Right ventricle myocardium superior (tissue), 1 donor: ENCODE measurements at regions not wholly inside any gene's neighbourhood (a gene's known extent, or its start where the extent isn't known, plus 50 kb on each side); places are given as distances from the start of the nearest gene placed in this dataset.
A peak's percentile ranks its signal among the peaks of the same experiment; 100 is the strongest.

Experiments
- ATAC-seq: fragments of 200-7000 bp; cut with Tn5 transposase; one replicate; pipeline ENCODE4 v1.9.1; 2020; ENCODE audit warnings: mild to moderate bottlenecking; ENCODE audit not compliant: poor library complexity
- DNase-seq: peaks from one replicate; pipeline ENCODE4 v3.0.0-alpha.2; 2020
- intact Hi-C: fragments of 100-400 bp; cut with DNase I; formaldehyde crosslinking; loops from one replicate; pipeline ENCODE4 v1.11.2; 2022
- donor health status: DM: no; HTN: yes; CAD: no; lungs with severe emphysema.

DNA sequence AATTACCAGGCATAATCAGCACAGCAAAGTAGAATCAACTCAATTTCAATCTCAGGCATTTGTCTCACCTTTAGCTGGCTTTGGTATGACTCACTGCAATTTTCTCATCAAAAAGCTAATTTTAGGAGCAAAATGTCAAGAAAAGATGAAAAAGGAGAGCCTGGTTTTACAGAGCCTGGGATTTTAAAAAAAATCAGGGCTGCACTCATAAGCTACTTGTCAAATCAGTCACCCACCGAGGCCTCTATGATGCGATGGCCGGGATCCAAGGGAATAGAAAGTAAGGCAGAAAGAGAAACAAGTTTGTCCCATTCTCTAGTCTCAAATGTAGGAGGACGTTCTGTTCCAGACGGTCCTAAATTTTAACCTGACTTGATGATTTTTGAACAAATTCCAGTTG, 170.9 kb downstream of the SOCS6 start:
- ATAC-seq = no peak
- no peak for DNase-seq
- intact Hi-C loops = no loop called here

DNA sequence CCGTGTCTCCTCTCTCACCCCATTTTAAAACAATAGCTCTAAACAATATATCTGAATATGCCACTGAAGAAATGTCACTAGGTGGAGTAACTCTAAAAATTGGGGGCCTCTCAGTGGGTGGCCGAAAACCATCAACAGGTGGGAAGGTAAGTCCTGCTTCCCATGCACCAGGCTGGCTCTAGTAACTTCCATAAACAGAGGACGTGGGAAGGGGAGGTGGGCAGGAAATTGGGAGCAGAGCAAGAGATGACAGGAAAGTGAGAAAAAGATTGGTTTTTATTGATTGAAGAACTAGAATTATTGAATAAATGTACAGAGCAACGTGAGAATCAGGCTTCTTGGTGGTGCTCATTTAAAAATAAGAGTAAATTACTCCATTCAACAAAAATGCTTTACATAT, 170.4 kb downstream of the SOCS6 start:
- intact Hi-C loops = no loop called here
- ATAC-seq = no peak
- DNase-seq = no peak

DNA sequence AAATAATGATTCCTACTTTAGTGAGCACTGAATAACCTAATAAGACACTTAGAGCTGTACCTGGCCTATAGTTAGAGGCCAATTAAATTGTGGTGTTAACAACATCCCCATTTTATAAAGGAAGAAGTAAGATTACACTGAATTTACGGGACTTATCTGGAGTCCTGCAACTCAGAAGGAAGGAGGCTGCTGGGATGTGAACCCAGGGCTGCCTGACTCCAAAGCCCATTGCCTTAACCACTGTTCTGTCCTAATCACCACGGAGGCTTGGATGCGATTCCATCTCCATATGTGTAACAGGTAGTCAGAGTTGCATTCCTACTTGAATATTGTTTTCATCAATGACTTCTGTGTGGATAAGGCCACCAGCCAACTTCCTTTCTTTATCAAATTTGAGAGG, 168.9 kb downstream of the SOCS6 start:
- ATAC-seq = no peak
- no peak for DNase-seq
- intact Hi-C loops = no loop called here

DNA sequence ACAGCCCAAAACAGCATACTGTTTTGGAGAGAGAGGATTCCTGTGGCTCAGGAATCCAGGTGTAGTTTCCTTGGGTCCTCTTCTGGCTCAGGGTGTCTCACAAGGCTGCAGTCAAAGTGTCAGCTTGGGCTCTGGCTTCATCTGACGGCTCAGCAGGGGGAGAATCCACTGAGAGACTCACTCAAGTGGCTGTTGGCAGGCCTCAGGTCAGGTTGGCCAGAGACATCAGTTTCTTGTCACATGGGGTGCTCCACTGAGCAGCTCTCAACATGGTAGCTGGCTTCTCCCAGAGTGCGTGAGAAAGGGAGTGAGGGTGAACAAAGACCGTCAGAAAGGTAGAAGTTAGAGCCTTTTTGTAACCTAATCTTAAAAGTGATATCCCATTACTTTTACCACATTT, 168.4 kb downstream of the SOCS6 start:
- DNase-seq = peak; percentile 40
- peak; percentile 34 for ATAC-seq
- intact Hi-C loops = no loop called here

DNA sequence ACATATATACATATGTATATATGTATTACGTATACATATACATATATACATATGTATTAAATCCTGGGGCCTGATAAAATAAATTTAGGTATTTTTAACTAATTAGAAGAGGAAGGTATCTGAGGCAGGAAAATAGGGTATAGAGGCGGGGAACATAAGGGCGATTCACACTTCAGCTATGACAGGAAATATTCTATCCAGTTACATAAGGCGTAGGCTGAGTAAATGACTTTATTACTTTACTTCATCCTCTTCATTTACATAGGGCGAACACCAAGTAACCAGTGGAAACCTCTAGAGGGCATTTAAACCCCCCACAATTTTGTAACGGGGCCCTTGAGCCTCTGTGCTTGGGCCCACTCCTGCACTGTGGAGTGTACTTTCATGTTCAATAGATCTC, 167.5 kb downstream of the SOCS6 start:
- intact Hi-C loops = no loop called here
- DNase-seq = no peak
- no peak for ATAC-seq

DNA sequence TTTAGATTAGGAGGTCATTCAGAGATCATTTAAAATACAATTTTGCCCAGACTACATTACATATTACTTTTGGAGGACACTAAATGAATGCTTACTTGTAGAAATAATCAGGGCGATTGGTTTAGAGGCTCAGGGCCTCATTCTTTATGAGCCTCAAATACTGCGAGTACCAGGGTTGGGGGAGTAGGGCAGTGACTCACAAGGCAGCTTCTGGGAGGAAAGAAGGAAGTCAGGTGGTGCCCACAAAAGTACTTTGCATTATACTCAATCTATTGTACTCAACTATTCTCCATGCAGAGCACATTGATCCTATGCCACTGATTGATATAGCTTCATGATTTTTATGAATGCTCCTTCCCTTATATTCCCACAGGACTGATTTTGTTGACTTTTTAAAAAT, 166.9 kb downstream of the SOCS6 start:
- no peak for DNase-seq
- intact Hi-C loops = no loop called here
- ATAC-seq = no peak

DNA sequence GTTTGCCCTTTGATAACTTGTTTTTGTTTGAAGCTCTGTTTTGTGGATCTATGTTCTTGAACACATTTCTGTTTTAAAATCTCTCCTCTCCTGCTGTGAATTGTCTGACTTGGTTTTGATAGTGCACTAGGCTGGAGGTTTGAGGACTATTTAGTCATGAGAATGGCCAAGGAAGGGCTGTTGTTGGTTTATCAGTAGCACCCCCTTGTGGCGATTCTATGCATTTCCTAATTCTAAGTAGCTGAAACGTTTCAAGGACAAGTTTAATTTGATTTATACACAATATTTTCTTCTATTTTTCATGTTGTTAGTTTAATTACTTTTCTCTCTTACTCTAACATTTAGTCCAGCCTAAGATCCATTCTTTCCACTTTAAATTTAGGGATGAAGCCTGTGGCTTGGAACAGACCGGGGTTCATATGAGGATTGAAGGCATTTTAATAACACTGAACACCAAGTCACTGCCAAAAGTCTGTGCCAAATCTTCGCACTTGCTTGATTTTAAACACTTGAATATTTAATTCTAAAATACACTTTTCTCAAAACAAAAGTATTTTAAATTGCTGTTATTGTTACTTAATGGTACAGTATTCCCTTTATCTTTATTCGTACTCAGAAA, 166.0 kb downstream of the SOCS6 start:
- DNase-seq (no peak), ATAC-seq (peak; percentile 51)
- intact Hi-C loops = no loop called here

DNA sequence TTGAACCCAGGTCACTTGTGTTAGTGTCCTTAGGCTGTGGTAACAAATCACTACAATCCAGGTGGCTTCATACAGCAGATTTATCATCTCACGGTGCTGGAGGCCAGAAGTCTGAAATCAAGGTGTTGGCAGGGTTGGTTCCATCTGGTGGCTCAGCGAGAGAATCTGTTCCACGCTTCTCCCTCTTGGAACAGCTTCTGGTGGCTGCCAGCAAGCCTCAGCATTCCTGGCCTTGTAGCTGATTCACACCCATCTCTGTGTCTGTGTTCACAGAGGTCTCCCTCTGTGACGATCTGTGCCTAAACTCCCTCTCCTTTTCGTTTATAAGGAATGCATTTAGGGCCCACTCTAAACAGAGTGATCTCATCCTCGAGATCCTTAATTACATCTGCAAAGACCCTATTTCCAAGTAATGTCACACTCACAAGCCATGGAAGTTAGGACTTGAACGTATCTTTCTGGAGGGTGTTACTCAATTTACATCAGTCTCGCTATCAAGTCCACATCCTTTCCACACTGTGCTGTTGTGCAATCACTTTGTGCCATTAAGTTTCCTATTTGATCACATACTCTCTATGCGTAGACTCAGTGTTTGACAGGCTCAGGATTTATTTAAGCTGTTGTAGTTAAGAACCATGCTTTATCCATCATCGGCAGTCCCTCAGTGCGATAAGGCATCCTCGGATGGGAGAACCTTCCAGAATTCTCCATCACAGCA, 164.4 kb downstream of the SOCS6 start:
- intact Hi-C loops = no loop called here
- DNase-seq = no peak
- ATAC-seq = no peak

DNA sequence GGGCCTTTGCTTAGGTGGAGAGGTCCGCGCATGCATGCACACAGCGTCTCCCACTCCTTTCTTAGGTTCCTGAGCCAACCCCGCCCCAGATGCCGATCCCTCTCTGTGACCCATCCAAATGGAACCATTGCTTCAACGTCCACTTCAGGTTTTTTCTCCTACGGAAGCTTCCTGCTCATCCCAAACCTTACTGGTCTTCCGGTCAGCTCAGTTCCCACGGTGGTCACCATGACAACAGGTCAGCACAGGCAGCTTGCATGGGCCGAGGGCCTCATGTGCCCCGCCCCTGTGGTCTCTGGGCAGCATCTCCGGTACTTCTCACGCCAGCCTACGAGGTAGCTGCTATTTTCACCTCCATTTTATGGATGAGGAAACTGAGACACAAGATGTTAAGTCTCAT, 163.7 kb downstream of the SOCS6 start:
- intact Hi-C loops = no loop called here
- DNase-seq (peak; percentile 31), ATAC-seq (no peak)

DNA sequence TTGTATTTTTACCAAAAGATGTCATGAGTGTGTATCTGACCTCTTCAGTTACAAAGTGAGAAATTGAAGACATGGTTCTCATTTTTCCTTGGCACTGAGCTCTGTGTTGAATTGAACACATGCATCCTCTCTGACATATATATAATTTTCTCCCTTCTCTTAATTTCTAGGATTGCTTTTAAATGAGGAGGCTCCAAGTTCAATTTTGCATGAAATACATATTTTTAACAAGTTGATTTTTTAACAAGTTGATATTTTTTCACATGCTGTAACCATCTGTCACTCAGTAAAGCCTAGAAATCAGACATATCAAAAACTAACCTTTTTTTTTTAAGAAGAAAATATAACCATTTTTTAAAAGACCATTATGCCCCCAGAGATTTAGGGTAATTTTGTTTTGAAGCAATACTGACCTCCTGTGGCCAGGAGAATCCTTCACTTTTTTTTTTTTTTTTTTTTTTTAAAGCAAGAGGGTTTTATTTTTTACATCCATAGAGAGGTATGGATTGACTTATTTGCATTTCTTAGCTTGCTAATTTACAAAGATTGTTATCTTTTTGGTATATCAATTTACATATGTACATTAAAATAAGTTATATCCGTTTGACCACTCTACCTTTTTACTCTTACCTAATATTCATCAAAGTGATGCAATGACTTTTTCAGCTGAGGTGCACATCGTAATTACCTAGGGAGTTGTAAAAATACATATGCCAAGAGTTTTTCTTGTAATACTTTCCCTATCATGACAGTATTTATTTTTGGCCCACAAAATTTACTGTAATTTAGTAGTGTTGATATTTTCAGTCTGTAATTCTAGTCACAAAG, 161.8 kb downstream of the SOCS6 start:
- ATAC-seq (no peak), DNase-seq (no peak)
- intact Hi-C loops = no loop called here

DNA sequence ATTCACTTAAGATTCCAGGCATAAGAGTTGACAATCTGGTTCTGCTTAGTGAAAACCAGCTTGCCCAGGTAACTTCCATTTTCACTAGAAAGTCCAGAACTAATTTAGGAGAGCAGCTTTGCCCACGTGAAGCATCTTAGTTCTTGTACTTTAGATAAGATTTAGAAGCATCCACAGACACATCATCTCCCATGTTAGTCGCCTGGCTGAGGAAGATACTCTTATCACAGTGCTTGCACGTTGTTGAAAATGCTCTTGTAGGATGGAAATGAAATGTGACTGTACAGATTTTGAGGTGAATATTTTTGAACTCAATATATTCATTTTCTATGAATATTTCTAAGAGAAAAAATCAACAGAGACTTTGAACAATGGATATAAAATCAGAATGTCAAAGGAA, 159.7 kb downstream of the SOCS6 start:
- intact Hi-C loops = no loop called here
- no peak for ATAC-seq
- no peak for DNase-seq

DNA sequence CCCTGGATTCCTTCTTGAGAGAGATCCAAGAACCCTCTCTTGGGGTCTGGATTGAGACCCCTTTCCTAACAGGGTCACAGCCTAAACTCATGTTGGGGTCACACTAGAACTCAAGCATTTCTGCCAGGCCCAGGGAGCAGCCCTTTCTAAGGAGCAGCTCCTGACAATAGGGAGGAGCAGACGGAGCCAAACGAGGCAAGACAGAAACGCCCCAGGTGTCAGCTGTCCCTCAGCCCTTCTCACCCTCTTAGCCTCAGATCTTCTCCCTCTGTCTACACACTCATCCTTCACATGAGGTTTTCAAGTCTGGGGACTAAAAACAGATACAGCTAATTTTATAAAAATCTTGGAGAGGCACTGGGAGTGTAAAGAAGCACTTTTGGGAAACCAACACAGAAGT, 157.2 kb downstream of the SOCS6 start:
- DNase-seq (no peak), ATAC-seq (no peak)
- intact Hi-C loops = no loop called here

DNA sequence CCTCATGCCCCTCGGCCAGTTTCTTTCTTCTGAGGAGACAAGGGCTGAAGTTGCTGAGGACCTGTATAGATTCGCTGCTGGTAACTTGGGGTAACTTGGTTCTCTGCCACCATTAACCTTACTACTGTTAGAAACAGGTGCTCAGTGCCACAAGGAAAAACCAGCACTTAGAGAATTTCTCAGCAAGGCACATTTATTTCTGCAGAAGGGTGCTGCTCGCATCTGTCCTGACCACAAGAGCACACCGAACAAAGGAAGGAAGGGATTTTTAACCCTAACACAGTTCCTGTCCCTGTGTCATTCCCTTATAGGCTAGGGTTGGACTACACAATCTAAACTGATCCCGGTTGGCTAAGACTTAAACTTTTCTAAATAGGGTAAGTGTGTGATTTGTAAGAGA, 154.1 kb downstream of the SOCS6 start:
- intact Hi-C loops = no loop called here
- DNase-seq (no peak), ATAC-seq (no peak)

DNA sequence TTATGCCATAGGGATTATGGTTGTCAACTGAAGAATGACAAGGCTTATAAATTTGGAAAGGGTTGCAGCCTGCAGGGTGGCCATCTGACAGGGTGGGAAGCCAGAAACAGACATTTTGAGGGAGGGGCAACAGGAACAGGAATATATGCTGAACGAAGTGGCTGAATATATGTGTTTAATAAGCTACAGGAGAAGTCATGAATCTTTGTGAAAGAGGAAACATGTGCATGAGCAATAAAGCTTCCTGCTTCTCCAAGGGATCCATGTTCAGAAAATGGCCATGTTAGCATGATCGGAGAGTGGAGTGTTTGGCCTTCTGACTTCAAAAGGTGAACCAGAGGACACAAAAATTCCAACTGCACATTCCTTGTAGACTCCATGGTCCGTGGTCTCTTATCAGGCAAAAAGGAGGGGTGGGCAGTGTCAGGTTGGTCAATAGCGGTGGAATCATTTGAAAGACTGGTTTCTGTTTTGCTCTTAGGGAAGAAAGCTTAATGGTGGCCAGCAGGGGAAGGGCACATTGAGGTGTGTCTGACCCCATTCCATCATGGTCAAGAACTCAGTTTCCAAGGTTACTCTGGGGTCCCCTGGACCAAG, 144.1 kb downstream of the SOCS6 start:
- no peak for ATAC-seq
- no peak for DNase-seq
- intact Hi-C loops = loop anchor here (5.0 kb wide), 1 partner anchor 236 kb away; no protein-coding TSS in a partner anchor

DNA sequence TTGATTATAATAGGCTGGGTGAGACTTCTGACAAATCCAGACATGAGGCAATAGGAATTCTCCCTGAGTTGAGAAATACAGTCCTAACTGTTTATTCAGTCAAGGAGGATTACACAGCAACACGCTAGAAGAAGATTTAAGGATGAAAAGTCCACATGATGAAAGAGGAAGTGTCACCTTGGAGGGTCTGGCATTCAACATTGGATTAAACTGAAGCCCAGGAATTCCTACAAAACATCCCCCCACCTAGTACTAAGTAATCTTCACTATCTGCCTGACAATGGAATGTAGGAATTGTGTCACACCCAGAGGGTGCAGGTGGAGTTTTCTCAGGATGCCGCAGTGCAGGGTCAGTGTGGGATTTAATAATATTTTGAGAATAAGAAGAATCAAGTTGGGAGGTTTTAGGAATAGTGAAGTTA, 142.4 kb downstream of the SOCS6 start:
- ATAC-seq = no peak
- DNase-seq = no peak
- intact Hi-C loops = loop anchor here (5.0 kb wide), 1 partner anchor 234 kb away; no protein-coding TSS in a partner anchor

DNA sequence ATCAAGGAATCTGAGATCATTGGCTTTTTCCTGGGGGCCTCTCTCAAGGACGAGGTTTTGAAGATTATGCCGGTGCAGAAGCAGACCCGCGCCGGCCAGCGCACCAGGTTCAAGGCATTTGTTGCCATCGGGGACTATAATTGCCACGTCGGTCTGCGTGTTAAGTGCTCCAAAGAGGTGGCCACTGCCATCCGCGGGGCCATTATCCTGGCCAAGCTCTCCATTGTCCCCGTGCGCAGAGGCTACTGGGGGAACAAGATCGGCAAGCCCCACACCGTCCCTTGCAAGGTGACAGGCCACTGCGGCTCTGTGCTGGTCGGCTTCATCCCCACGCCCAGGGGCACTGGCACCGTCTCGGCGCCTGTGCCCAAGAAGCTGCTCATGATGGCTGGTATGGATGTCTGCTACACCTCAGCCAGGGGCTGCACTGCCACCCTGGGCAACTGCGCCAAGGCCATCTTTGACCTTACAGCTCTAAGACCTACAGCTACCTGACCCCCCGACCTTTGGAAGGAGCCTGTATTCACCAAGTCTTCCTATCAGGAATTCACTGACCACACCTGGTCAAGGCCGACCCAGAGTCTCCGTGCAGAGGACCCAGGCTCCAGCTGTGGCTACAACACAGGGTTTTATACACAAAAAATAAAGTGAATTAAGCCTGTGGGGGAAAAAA, 141.8 kb downstream of the SOCS6 start:
- intact Hi-C loops = loop anchor here (5.0 kb wide), 1 partner anchor 233 kb away; no protein-coding TSS in a partner anchor
- no peak for ATAC-seq
- DNase-seq = no peak

DNA sequence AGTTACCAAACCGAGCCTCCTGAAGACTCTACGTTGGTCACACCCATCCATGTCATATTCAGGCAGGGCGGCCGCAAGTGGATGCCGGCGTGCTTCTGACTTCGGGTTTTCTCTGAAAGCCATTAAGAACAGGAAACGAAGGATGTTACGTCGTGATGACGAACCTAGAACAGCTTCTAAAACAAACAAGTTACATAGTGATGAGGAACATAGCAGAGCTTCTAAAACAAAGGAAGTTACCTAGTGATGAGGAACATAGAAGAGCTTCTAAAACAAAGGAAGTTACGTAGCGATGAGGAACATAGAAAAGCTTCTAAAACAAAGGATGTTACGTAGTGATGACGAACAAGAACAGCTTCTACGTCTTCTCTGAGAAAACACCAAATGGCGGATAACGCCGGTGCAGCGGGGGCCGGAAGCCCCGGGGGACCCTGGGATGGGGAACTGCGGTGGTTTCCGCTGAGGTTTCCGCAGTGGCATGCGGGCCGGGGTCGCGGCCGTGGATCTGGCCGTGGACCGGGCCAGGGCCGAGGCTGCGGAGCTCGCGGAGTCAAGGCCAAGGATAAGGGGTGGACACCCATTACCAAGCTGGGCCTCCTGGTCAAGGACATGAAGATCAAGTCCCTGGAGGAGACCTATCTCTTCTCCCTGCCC, 141.1 kb downstream of the SOCS6 start:
- ATAC-seq (no peak), DNase-seq (no peak)
- intact Hi-C loops = loop anchor here (5.0 kb wide), 1 partner anchor 233 kb away; no protein-coding TSS in a partner anchor

DNA sequence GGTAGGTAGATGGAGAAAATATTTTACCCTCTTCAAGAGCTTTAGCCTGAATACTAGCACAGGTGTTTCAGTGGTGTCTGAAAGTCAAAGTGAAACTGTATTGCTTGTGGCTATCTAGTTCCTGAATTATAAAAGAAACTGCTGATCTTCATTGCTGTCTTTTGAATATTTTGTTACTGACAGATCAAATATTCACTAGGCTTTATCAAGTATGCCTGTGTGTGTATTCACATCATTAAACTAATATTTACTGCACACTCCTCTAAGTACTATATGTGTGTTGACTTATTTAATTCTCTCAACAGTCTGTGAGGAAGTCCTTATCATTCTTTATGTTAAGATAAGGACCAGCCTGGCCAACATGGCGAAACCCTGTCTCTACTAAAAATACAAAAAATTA, 139.6 kb downstream of the SOCS6 start:
- intact Hi-C loops = no loop called here
- DNase-seq = no peak
- ATAC-seq = no peak
